Hepatocyte (in vitro differentiated cells): ENCODE measurements at regions not wholly inside any gene's neighbourhood (a gene's known extent, or its start where the extent isn't known, plus 50 kb on each side); places are given as distances from the start of the nearest gene placed in this dataset.

Source experiments
- DNase-seq: peaks from one replicate; pipeline ENCODE4 v3.0.0-alpha.2; 2016; ENCODE audit warnings: low spot score
- H2AFZ ChIP-seq: fragments of 200-600 bp; sonication (generic); 2 replicates; pipeline ENCODE4 v1.6.0; 2016; ENCODE audit warnings: antibody characterized with exemption, mild to moderate bottlenecking
- H3K27ac ChIP-seq: fragments of 200-600 bp; sonication (generic); 2 replicates; pipeline ENCODE4 v1.5.1; 2016; ENCODE audit warnings: mild to moderate bottlenecking
- H3K27me3 ChIP-seq: fragments of 200-600 bp; sonication (generic); 2 replicates; pipeline ENCODE4 v1.6.1; 2016
- H3K36me3 ChIP-seq: fragments of 200-600 bp; sonication (generic); replicated peaks from 2 replicates; pipeline ENCODE4 v1.5.1; 2016; ENCODE audit warnings: low read depth; ENCODE audit not compliant: insufficient read depth
- H3K4me1 ChIP-seq: fragments of 200-600 bp; sonication (generic); 2 replicates; pipeline ENCODE4 v1.5.1; 2016; ENCODE audit warnings: mild to moderate bottlenecking, moderate library complexity; ENCODE audit not compliant: insufficient read depth
- H3K4me2 ChIP-seq: fragments of 200-600 bp; sonication (generic); 2 replicates; pipeline ENCODE4 v1.6.0; 2016
- H3K4me3 ChIP-seq: fragments of 200-600 bp; sonication (generic); 2 replicates; pipeline ENCODE4 v1.5.1; 2016; ENCODE audit warnings: mild to moderate bottlenecking
- H3K79me2 ChIP-seq: fragments of 200-600 bp; sonication (generic); 2 replicates; pipeline ENCODE4 v1.6.0; 2017; ENCODE audit warnings: mild to moderate bottlenecking
- H3K9me2 ChIP-seq: fragments of 200-600 bp; sonication (generic); replicated peaks from 2 replicates; pipeline ENCODE4 v1.6.0; 2017; ENCODE audit warnings: mild to moderate bottlenecking; ENCODE audit not compliant: insufficient read depth
- H3K9me3 ChIP-seq: fragments of 200-600 bp; sonication (generic); 2 replicates; pipeline ENCODE4 v1.5.1; 2016; ENCODE audit warnings: low read depth, mild to moderate bottlenecking
- H4K20me1 ChIP-seq: fragments of 200-600 bp; sonication (generic); 2 replicates; pipeline ENCODE4 v1.6.0; 2016; ENCODE audit warnings: mild to moderate bottlenecking; ENCODE audit not compliant: insufficient read depth, poor library complexity, severe bottlenecking
- CTCF ChIP-seq: fragments of 200-600 bp; sonication (generic); IDR thresholded peaks from 2 replicates; pipeline ENCODE4 v1.5.1; 2016; ENCODE audit warnings: antibody characterized with exemption, mild to moderate bottlenecking; ENCODE audit not compliant: poor library complexity
- EZH2 ChIP-seq: fragments of 200-600 bp; sonication (generic); IDR thresholded peaks from 2 replicates; pipeline ENCODE4 v1.6.1; 2016; ENCODE audit warnings: antibody characterized with exemption, mild to moderate bottlenecking, borderline replicate concordance
- EZH2phosphoT487 ChIP-seq: fragments of 200-600 bp; sonication (generic); IDR thresholded peaks from one replicate; pipeline ENCODE4 v1.6.1; 2018; ENCODE audit warnings: antibody characterized with exemption, mild to moderate bottlenecking, low read depth, moderate library complexity; ENCODE audit not compliant: unreplicated experiment, severe bottlenecking
- WGBS: methylation state at CpG from one replicate; pipeline ENCODE4 v1.1.6; 2016; ENCODE audit warnings: low lambda C conversion rate; ENCODE audit errors: missing lambda C conversion rate; 5-methylcytosine and 5-hydroxymethylcytosine counted together

DNA sequence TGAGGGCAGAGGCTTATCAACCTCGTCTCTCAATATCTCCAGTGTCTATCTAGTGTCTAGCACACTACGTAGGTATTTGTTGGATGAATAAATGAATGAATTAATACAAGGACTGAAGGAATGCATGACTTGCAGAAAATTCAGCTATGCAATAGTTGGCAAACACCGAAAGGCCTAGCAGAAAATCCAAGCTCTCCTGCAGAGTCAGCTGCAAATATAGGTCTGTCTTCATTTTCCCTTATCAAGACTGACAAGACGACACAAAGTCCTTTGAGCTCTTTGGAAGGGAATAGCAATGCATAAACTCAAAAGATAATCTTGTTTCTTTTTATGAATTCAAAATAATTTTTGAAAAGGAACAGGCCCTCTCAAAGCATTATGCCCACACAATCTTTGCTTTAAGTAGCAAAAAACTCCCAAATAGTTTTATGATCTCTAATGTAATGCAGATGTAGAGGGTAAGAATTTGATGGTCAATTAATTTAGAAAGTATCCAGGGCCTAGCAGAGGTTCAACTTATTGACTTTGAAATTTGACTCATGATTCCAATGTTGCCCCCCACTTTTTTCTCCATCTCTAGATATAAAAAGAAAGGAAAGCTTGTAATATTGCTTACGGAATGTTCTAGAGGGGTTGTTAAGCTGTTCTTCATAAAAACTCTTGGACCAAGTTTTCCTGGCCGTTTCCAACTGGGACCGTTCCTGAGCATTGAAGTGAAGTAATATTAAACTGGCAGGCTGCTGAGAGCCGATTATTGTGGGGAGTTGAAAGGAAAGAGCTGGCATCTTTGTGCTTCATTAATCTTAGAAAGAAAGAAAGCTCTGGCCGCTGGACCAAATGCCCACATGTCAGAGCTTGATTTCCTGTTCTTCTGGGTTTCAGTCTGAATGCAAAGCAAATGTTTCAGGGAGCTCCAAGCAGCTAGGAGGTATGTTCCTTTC, 227.3 kb downstream of the HS3ST3A1 start:
- DNase-seq, result peak; percentile 28
- Histone ChIP-seq H3K9me2 (no peaks in the 10 kb centered on the region), H2AFZ (no peak overlapping the region), H3K27me3 (no peaks in the 10 kb centered on the region), H3K36me3 (no peaks in the 10 kb centered on the region), H3K27ac (no peak overlapping the region), H3K9me3 (no peaks in the 10 kb centered on the region), H3K4me3 (no peak overlapping the region), H3K4me1 (no peaks in the 10 kb centered on the region), H3K79me2 (no peaks in the 10 kb centered on the region), H3K4me2 (no peak overlapping the region), H4K20me1 (no peaks in the 10 kb centered on the region)
- 69% methylated on average over 9 of the region's 9 CpGs for WGBS
- TF ChIP-seq EZH2phosphoT487, result no peak
- no peak for TF ChIP-seq CTCF
- TF ChIP-seq EZH2, result no peak

GRCh38 chr17:13372432-13372831, 229.3 kb downstream of the HS3ST3A1 start:
- H3K36me3 ChIP-seq, result no peaks in the 10 kb centered on the region
- DNase-seq, result no peak
- TF ChIP-seq EZH2phosphoT487 (no peak), CTCF (no peak), EZH2 (no peak)
- no peak overlapping the region for H3K27ac ChIP-seq
- H3K4me2 ChIP-seq, result no peak overlapping the region
- 96% methylated on average over 4 of the region's 4 CpGs for WGBS
- H2AFZ ChIP-seq, result no peak overlapping the region
- H4K20me1 ChIP-seq, result no peaks in the 10 kb centered on the region
- H3K9me2 ChIP-seq, result no peaks in the 10 kb centered on the region
- no peaks in the 10 kb centered on the region for H3K27me3 ChIP-seq
- H3K9me3 ChIP-seq, result no peaks in the 10 kb centered on the region
- no peak overlapping the region for H3K4me3 ChIP-seq
- no peaks in the 10 kb centered on the region for H3K4me1 ChIP-seq
- no peaks in the 10 kb centered on the region for H3K79me2 ChIP-seq

GRCh38 chr17:13367154-13367553, 234.6 kb downstream of the HS3ST3A1 start:
- H3K79me2 ChIP-seq, result no peaks in the 10 kb centered on the region
- no peak overlapping the region for H3K4me2 ChIP-seq
- no peaks in the 10 kb centered on the region for H3K36me3 ChIP-seq
- no peak overlapping the region for H2AFZ ChIP-seq
- no peaks in the 10 kb centered on the region for H3K27me3 ChIP-seq
- H3K27ac ChIP-seq, result no peak overlapping the region
- H3K4me3 ChIP-seq, result no peak overlapping the region
- H4K20me1 ChIP-seq, result no peaks in the 10 kb centered on the region
- H3K9me2 ChIP-seq, result no peaks in the 10 kb centered on the region
- no peaks in the 10 kb centered on the region for H3K4me1 ChIP-seq
- no peaks in the 10 kb centered on the region for H3K9me3 ChIP-seq
- 71% methylated on average over 2 of the region's 2 CpGs for WGBS
- TF ChIP-seq EZH2phosphoT487 (no peak), CTCF (no peak), EZH2 (no peak)
- DNase-seq, result no peak
